NCI-H2029 (cell line): ENCODE measurements at regions not wholly inside any gene's neighbourhood (a gene's known extent, or its start where the extent isn't known, plus 50 kb on each side); places are given as distances from the start of the nearest gene placed in this dataset.

Source experiments
- DNase-seq: peaks from one replicate; lab custom pipeline; 2025; lab: John Stamatoyannopoulos, UW

DNA sequence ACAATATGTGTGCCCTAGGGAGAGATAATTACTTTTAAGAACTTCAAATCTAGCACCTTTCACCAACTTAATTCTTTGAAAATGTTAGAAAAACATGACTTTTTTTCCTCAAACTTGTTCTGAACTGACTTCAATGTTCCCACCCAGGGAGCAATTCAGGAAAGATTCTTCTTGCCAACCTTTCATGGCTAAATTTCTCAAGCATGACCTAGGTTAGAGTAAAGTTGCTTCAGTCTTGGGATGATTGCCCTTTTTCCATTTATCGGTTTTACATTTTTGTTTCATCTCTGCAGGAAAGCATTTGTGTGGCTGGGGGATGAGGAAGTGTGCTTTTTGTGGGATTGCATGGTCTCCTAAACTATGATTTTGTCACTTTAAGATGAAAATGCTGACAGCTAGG, 647.7 kb downstream of the LTN1 start:
- no peak for DNase-seq

DNA sequence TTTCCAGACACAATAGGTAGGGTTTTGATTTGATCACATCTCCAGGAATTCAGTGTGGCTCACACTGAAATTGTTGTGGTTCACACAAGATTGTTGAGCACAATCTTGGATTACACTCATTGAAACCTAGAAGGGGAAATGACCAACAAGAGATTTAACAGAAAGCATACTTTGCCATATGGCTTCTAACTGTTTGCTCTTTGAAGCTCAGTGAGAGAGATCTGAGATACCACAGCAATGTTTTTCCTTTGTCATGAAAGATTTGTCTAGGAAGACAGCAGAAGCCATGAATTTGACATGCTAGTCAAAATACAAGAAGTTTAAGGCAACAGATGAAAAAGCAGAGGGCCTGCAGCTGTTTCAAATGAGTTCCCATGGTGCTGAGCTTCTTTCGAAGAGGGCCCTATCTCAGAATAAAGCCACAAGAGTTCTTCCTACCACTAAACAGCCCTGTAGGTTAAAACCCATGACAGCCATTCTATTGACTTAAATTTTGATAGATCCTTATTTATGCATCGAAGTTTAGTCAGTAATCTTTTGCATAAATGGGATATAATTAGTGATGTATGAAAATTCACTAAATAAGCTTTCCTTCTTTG, 650.4 kb downstream of the LTN1 start:
- DNase-seq = no peak

DNA sequence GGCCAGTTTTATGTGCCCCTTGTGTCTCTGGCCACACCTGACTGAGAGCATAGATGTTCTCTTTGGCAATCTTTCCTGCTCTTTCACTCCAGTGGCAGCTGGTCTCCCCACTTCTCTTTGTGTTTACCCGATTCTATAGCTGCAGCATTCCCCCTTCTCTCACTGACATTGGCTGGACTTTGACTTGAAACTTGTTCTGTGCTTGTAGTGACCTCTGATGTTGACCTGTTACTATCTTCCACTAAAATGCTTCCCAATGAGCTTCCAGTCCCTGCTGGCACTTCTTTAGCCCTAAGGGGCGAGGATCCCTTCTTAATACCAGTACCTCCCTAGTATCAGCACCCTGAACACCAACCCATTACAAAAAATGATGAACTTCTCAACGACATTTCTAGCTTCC, 653.3 kb downstream of the LTN1 start:
- no peak for DNase-seq

DNA sequence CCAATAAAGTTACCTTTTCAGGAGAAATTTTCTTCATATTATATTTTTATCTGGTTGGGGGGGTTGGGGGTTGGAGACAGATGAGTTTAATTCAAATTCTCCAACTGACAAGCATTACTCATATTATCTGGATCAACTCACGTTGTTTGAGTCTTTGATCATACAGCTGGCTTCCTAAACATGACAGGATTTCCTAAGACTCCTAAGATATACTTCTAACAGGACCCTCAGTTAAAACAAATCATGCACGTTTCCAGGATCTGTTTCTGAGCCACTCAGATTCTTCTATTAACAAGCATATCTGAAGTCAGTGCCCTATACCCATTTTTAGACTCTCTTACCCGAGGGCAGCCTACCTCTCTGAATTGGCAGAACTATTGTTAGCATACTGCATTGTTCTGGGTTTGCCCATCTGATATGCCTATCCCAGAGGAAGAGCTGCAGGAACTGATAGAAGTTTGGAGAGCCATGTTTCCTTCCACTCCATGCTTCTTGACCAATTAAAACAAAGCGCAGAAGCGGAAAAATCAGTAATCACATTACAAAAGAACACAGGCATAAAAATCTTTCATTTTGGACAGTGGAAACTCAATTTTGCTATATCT, 653.9 kb downstream of the LTN1 start:
- no peak for DNase-seq

DNA sequence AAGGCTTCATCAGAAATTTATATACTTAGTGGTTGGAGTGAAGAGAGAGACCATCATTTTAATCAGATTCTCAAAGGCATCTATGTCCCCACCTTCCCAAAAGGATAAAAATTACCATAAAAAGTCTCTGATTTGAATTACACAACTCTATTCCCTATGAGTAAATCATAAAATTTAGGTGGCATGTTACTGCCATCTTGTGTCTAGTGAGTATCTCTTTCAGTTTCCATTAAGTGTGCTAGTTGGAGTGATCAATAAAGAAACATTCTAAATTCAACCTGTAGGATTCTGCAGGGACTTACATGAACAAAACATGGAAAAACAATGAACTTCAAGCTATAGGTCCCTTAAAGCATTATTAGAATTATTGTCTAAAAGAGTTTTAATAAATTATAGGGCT, 655.4 kb downstream of the LTN1 start:
- no peak for DNase-seq

DNA sequence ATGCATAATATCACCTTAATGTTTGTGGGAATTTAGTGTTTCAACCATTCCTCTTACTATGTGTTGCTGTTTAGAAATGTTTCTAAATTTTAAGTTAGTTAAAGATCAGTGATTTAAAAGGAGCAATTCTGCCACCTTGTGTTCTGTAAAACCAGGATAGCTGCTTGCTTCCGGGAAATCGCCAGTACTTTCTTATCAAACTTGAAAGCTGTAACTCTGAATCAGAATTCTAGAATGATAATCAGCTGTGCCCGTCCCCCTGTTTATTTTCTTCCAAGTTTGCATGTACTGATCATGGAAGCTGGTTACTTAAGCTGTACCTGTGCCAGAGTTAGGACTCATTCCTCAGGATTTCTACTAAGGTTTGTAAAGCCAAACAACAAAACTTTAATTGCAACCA, 656.4 kb downstream of the LTN1 start:
- DNase-seq = no peak

DNA sequence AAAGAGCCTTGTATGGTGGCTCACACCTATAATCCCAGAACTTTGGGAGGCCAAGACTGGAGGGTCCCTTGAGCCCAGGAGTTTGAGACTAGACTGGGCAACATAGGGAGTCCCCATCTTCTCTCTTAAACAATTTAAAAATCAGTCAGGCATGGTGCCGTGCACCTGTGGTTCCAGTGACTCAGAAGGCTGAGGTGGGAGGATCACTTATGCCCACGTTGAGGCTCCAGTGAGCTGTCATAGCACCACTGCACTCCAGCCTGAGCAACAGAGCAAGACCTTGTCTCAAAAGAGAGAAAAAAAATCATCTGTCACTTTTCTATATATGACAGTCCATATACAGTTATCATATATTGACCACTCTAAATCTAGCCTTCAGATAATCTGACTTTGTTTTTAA, 658.3 kb downstream of the LTN1 start:
- no peak for DNase-seq

DNA sequence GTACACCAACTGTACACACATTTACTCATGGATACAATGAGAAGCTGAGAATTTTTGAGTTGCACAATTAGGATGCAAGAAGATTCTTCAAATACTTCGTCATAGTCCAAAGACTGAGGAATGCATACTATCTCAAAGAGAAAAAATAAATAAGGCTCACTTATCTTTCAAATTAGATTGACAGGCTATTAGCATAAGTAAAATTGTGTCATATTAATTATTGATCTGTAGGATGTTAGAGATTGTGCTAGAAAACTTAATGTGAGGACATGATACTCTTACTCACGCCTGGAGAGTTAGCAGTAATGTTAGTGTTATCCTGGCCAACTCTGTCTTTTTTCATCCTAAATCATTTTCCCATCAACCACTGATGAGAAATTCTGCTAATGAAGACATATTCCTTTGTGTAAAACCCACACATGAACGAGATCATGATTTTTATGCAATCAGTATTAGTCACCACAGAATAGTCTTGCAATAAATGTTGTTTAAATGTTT, 659.0 kb downstream of the LTN1 start:
- no peak for DNase-seq

DNA sequence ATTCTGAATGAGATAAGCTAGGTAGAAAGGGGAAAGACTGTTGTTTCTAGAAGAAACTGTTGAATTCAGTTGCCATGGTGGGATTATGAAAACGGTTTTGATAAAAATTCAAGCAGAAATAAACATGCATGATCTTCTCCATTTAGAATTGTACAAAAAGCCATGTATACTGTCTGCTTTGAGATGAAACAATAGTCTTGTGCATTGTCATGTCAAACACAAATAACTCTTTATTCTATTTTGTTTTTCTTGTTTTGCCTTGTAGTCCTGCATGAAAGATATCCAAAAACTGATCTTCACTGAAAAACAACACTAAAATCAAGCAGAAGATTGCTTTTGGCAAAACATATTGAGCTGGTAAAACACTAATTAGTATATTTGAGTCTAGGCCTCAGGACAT, 659.9 kb downstream of the LTN1 start:
- no peak for DNase-seq

DNA sequence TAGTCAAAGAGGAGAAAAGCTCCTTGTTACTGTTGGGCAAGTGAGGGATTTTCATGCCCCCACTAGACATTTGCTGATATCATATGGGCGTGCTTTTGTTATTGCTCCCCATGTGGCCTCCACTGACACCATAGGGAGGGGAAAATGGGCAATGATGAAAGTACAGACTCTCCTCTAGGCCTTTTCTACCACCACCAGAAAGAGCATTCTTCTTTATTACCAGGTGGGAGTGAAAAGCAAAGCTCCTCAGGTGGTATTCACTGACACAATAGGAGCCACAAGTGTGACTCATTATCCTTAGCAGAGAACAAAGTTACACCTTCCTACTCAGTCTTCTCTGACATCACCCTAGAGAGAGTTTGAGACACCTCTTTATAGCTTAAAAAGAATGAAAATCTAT, 667.1 kb downstream of the LTN1 start:
- no peak for DNase-seq

DNA sequence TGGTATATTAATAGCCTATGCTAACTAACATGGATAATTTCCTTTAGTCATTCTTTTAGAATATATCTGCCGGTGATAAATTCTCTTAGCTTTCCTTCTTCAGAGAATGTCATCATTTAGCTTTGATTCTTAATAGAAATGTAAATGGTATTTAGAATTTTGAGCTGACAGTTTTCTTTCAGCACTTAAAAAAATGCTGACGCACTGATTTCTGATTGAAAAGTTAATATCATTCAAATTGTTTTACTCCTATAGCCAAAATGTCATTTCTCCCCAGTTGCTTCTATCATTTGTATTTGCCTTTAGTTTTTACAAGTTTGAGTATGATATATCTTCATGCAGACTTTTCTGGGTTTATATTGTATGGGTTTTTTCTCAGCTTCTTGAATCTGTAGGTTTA, 668.0 kb downstream of the LTN1 start:
- no peak for DNase-seq

DNA sequence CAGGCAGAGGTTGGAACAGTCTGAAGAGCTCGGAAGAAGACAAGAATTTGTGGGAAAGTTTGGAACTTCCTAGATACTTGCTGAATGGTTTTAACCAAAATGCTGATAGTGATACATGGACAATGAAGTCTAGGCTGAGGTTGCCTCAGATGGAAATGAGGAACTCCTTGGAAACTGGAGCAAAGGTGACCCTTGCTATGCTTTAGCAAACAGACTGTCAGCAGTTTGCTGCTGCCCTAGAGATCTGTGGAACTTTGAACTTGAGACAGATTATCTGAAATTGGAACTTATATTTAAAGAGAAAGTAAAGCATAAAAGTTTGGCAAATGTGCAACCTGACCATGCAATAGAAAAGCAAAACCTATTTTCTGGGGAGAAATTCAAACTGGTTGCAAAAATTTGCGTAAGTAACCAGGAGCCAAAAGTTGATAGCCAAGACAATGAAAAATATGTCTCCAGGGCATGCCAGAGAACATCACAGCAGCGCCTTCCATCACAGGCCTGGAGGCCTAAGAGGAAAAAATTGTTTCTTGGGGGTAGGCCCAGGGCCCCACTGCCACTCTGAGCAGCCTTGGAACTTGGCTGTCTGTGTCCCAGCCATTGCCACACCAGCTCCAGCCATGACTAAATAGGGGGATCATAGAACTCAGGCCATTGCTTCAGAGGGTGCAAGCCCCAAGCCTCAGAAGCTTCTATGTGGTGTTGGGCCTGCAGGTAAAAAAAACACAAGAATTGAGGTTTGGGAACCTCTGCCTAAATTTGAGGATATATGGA, 675.3 kb downstream of the LTN1 start:
- no peak for DNase-seq

DNA sequence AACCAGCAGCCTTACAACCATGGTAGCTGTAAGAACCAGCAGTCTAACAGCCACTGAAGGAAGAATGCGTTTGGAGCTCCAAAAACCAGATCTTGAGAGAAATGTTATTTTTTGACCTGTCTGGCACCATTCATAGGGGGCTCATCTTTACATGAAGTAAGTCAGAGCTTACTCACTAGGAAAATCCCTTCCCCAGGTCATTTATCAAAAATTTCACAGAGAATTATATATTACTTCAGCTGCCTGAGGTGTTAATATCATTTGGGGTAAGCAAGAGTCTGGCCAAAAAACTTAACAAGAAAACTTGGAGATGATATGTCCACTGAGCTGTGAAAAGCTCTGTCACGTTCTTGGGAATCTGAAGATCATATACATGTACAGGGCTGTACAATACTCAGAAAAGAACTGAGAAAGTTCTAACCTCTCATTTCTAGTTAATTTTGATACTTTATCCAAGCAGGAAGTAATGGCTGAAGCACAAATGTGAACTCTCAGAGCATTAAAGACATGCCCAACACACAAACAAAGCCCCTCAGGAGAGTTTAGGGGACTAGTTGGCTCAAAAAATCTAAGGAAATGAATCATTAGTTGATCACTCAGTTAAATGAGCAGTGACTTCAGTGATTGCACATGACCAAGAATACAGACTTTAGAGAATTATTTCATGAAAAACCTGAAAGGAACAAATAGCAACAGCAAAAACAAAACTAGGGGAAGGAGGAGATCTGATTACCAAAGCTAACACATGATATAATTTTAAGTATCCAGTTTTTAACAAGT, 681.1 kb downstream of the LTN1 start:
- DNase-seq = no peak

DNA sequence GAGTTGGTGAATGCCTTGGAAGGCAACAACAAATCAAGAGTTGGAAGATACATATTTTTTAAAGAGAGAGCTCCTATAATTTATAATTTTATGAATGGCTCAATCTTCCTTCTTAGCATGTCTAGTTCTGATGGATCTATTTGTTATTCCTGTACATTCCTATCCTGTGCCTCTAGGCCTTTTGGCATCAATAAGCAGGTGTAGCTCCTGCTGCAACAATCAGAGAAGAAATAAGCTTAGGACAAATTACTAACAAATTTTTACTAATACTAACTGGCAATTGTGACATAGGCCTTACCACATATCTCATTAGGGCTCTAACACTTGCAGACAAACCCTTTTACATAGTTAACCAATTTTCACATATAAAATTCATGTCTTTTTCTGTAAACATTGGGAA, 682.0 kb downstream of the LTN1 start:
- no peak for DNase-seq

DNA sequence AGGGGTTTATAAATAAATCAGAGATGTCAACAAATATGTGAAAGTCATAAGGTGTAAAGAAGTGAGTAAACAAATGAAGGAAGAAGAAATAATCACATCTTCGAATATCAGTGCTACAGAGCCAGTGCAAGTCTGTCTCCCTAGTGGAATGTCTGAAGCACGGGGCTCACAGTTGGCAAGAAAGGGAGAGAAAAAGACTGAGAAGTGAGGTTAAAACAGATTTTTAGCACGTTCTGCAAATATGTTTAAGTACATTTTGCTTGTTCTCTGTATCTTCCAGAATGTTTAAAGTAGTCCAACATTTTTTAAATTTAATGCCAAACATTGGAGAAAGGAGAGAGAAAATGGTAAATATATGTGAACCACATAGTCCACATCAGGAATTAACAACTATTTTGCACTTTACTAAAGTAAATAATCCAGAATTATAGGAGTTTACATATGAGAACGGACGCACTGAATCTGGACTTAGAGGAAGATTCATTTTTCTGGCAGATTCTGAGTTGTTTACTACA, 682.4 kb downstream of the LTN1 start:
- DNase-seq = no peak

DNA sequence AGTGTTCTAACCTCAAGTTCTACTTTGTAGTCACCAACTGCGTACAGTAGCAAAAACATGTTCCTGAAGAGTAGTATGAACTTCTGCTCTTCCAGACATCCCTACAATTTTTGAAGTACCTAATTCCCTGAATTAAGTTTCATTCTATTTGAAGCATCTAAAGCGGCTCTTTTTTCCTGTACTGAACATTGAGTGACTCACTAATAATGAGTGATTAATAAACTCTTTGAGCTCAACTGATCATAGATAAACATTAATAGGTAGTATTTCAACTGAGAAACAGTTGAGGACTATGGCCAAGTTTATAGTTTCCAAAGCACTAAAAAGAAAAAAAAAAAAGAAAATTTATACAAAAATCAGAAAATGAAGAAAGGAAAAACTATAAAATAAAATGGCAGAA, 683.1 kb downstream of the LTN1 start:
- no peak for DNase-seq

DNA sequence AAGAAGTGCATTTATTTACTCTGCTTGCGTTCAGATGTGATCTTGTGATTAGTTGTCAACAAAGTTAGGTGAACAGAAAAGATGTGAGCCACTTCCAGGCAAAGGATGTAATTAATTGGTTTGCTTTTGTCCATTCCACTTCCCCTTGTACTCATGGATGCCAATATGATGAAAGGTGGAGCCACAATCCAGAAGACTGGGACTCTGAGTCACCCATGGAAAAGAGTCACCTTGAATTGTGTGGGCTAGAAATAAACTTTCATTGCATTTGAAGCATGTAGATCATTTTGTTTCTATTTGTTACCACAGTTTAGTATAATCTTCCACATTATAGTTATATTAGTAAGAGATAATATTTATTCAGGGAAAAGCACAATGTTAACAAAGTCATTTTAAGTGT, 684.2 kb downstream of the LTN1 start:
- DNase-seq = no peak

DNA sequence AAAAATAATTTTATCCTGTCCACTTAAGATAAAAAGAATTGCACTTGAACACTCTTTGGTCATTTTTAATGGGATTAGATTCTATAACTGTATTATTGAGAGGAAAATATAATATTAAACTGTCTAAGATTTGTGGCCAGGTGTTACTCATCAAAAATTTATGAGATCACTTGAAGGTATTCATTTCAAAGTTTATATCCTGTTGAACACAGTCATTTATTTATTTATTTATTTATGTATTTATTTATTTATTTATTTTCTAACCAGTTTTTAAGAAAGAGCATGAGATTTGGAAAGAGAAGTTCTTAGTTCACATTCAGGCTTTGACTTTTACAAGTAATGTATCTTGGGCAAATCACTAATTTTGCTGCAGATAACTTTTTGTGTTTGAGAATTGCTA, 692.7 kb downstream of the LTN1 start:
- DNase-seq = no peak

DNA sequence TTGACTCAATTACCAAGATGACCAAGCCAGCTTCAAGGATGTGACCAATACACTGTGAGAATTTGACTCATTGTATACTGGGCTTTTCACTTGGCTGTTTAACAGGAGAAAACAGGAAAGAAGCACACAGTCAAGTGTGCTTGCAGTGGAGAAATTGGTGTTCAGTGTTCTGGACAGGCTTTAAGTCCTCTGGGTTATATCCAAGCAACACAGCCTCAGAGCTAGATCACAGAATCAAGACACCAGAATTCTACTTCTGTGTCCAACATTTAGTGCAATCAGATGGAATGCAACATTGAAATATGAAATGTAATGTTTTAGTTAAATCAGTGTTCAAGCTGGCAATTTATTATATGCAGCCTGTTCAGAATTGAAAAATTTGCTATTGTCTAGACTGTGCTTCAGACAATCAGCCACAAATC, 694.4 kb downstream of the LTN1 start:
- no peak for DNase-seq

DNA sequence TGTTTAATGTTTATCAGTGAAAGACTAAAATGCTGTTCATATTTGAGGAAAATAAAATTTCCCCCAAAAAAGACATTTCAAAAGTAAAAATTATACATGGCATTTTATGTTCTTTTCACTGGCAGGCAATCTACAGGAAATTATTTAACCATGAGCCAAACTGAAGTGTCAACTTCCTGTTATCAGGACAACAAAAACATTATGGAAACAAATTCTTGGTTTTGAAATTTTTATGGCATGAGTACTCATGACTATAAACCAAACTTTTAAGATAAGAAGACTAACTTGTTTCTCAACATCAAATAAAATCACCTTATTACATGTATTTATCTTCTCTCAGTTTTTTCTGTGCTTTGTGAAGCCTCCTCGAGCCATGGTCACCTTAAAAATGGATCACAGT, 698.6 kb downstream of the LTN1 start:
- DNase-seq = no peak

DNA sequence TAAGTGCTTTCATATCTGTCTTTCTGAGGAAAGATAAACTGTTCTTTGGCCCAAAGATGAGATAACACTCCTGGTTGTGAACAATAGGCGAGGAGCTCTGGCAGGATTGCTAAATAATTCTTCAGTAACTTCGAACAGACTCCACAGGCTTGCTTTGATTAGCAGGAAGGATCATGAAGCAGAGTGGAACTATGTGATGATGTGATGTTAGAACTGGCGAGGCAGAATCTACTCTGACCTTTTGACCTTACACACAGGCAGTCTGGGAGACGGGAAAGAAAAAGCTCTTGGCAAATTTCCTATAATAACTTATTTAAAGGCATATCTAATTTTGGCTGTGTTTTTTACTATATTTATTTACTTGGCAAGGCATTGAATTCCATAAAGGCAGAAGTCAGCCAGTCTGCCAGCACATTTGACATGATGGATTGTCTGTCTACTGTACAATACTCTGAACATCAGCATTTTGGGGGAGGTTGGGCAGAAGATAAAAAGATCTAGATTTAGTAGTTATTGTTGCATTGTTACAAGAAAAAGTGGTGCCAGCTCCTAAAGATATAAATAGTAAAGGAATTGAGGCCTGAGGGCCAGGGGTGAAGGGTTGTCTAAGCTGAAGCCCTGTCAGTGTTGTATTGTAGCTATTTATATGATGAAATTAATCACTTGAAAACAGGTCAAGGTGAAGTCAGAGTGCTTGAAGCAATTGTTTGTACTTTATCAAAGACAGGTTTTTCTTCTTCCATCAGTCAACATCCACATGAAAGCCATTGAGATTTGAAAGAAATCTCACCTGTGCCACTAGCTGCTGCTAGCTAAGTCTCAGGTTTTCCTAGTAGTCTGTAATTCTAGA, 708.8 kb downstream of the LTN1 start:
- DNase-seq = peak; percentile 6

DNA sequence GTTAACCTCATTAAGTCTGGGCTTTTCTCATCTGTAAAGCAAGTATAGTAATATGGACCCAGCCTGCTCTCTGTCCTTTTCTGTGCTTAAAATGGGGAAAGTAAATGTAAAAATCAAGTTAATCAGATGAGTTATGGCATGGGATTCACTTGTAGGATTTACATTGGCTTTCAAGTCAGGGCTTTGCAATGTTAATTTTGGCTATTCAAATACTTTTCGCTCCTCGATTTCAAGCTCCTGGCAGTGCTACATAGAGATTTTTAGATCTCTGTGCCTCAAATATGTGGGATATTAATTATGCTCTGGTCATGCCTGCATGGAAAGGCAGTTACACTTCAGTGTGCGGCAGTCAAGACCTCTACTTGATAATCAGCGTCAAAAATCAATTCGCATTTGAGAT, 709.8 kb downstream of the LTN1 start:
- DNase-seq = no peak
